ENCODE measurements at regions not wholly inside any gene's neighbourhood (a gene's known extent, or its start where the extent isn't known, plus 50 kb on each side); places are given as distances from the start of the nearest gene placed in this dataset.

DNA sequence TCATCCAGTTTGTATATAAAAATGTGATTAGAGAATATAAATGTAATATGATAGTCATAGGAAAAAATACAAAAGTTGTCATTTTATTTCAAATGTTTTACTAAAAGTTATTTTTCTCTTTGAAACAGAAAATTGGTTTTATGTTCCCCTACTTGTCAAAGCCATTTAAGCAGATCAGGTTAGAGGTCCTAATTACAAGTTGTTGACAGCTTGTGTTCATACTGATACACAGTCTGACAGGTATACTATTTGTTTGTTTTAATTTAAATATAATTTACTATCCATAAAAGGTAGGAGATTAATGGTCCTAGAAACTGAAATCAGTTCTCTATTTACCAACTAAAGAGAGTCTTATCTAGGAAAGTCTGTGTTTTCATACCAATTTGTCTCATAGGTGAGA is 250.4 kb upstream of the TMEM161B start:
- no peak overlapping the region for H3K4me3 ChIP-seq (ENCODE audit: low read length)
- no peaks in the 10 kb centered on the region for H3K9me2 ChIP-seq (replicated peaks; ENCODE audit: insufficient read depth, low read length)
- no peaks in the 10 kb centered on the region for H3K27me3 ChIP-seq (ENCODE audit: low read length)
- H3K4me2 ChIP-seq (ENCODE audit: low read depth, low read length, poor library complexity, severe bottlenecking), result no peak overlapping the region
- no peaks in the 10 kb centered on the region for H3K79me2 ChIP-seq (ENCODE audit: low read length)
- no peaks in the 10 kb centered on the region for H3K36me3 ChIP-seq (ENCODE audit: insufficient read depth, low read length)
- H3K27ac ChIP-seq (ENCODE audit: low read length), result no peak overlapping the region
- H4K20me1 ChIP-seq (ENCODE audit: insufficient read depth, low read depth, low read length), result no peaks in the 10 kb centered on the region
- no peaks in the 10 kb centered on the region for H3K4me1 ChIP-seq (ENCODE audit: low read length)
- H2AFZ ChIP-seq (ENCODE audit: low read length), result no peak overlapping the region
- no peaks in the 10 kb centered on the region for H3K9me3 ChIP-seq (ENCODE audit: low read length)
- no peak overlapping the region for H3K9ac ChIP-seq (ENCODE audit: low read length)
- DNase-seq, result no peak

DNA sequence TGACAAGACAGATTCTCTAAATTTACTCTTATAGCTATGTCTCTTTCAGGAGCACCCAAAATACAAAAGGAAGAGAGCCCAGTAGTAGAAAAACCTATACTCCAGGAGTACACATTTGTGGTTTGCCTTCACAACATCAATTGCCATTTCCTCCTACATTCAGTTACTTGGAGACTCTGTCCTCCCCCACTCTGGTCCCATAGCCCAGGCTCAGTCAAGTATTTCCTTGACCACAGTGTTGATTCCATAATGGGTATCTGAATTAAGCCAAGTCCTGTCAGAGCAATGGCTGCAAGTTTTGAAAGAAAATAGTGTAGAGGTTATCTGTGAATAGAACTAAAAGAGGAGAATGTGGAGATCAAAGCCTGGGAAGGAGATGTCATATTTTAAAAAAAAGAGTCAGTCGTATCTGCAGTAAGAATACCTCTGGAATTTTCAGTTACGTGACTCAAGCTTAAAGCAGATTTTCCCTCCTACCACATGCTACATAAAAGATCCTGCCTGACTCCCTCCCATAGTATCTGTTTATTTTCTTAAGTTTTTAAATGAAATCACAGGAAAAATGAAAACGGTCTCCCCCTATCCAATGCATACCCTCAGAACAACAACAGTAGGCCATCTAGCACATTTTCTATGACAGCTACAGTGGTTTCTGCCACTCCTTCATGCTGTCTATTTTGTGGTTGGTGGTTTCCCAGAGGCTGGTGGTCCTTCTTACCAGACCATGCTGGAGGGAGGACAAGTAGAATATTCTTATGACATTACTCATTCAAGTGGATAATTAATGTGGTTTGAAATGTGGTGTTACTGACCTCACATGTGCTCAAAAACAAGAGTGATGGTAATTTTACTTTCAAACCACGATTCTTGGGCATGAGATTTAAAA is 249.7 kb upstream of the TMEM161B start:
- no peak for DNase-seq
- Histone ChIP-seq H3K4me1 (ENCODE audit: low read length) (no peaks in the 10 kb centered on the region), H3K36me3 (ENCODE audit: insufficient read depth, low read length) (no peaks in the 10 kb centered on the region), H4K20me1 (ENCODE audit: insufficient read depth, low read depth, low read length) (no peaks in the 10 kb centered on the region), H3K79me2 (ENCODE audit: low read length) (no peaks in the 10 kb centered on the region), H3K27me3 (ENCODE audit: low read length) (no peaks in the 10 kb centered on the region), H3K9me3 (ENCODE audit: low read length) (no peaks in the 10 kb centered on the region), H3K9me2 (replicated peaks; ENCODE audit: insufficient read depth, low read length) (no peaks in the 10 kb centered on the region), H3K27ac (ENCODE audit: low read length) (no peak overlapping the region), H2AFZ (ENCODE audit: low read length) (no peak overlapping the region), H3K4me3 (ENCODE audit: low read length) (no peak overlapping the region), H3K4me2 (ENCODE audit: low read depth, low read length, poor library complexity, severe bottlenecking) (no peak overlapping the region), H3K9ac (ENCODE audit: low read length) (no peak overlapping the region)

DNA sequence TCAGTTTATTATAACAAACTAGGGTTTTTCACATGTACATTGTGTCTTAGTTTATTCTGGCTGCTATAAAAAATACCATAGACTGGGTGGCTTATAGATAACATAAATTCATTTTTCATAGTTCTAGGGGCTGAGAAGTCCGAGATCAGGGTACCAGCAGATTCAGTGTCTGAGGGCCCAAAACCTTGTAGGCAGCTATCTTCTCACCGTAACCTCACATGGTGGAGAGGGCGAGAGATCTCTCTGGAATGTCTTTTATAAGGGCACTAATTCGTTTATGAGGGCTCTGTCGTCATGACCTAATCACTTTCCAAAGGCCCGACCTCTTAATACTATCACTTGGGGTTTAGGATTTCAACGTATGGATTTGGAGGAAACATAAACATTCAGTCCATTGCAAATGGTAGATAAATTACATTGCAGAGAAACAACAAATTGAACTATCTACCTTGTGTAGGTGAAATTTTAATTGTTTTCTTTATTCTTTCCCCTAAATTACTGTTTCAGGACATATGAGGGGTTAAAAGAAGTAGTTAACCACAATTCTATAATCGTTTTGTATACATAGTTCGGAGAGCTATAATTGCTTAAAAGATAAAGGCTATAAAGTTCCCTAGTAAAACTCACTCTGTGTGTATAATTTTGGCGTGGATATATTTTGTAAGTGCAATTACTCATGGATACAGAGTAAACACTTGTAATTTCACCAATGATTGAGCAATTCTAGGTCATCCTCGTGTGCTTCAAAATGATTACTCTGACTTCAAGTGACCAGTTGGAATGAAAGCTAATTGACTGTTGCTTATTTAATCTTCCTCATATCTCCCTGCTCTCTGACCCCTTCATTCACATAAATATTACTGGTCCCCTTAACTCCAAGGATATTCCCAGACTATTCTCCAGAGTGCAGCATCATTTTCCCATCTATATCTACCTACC is 247.5 kb upstream of the TMEM161B start:
- H2AFZ ChIP-seq (ENCODE audit: low read length), result no peak overlapping the region
- H3K4me2 ChIP-seq (ENCODE audit: low read depth, low read length, poor library complexity, severe bottlenecking), result no peak overlapping the region

DNA sequence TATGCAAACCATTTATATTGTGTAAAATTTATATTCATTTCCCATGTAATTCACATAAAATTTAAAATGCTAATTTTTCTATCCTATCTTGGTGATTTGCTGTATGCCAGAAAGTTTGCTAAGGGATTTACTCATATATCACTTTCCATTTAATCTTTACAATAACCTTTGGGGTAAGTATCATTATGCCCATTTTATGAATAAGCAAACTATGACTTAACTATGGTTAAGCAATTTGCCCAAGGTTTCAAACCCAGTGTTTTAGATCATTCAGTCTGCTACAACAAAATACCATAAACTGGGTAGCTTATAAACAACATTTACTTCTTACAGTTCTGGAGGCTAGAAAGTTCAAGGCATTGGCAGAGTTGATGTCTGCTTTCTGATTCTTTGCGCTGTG is 246.4 kb upstream of the TMEM161B start:
- no peak for DNase-seq
- no peaks in the 10 kb centered on the region for H3K4me1 ChIP-seq (ENCODE audit: low read length)
- no peak overlapping the region for H3K4me3 ChIP-seq (ENCODE audit: low read length)
- H3K36me3 ChIP-seq (ENCODE audit: insufficient read depth, low read length), result no peaks in the 10 kb centered on the region
- no peak overlapping the region for H3K9ac ChIP-seq (ENCODE audit: low read length)
- H3K9me2 ChIP-seq (replicated peaks; ENCODE audit: insufficient read depth, low read length), result no peaks in the 10 kb centered on the region
- H2AFZ ChIP-seq (ENCODE audit: low read length), result no peak overlapping the region
- H3K4me2 ChIP-seq (ENCODE audit: low read depth, low read length, poor library complexity, severe bottlenecking), result no peak overlapping the region
- H3K27ac ChIP-seq (ENCODE audit: low read length), result no peak overlapping the region
- no peaks in the 10 kb centered on the region for H3K79me2 ChIP-seq (ENCODE audit: low read length)
- H3K27me3 ChIP-seq (ENCODE audit: low read length), result no peaks in the 10 kb centered on the region
- no peaks in the 10 kb centered on the region for H3K9me3 ChIP-seq (ENCODE audit: low read length)
- no peaks in the 10 kb centered on the region for H4K20me1 ChIP-seq (ENCODE audit: insufficient read depth, low read depth, low read length)

More for the DNA sequence above, 247.5 kb upstream of the TMEM161B start:
- Histone ChIP-seq H3K36me3 (ENCODE audit: insufficient read depth, low read length) (no peaks in the 10 kb centered on the region), H3K9me2 (replicated peaks; ENCODE audit: insufficient read depth, low read length) (no peaks in the 10 kb centered on the region), H3K27ac (ENCODE audit: low read length) (no peak overlapping the region), H3K27me3 (ENCODE audit: low read length) (no peaks in the 10 kb centered on the region), H3K4me3 (ENCODE audit: low read length) (no peak overlapping the region), H3K79me2 (ENCODE audit: low read length) (no peaks in the 10 kb centered on the region), H3K4me1 (ENCODE audit: low read length) (no peaks in the 10 kb centered on the region), H4K20me1 (ENCODE audit: insufficient read depth, low read depth, low read length) (no peaks in the 10 kb centered on the region), H3K9ac (ENCODE audit: low read length) (no peak overlapping the region), H3K9me3 (ENCODE audit: low read length) (no peaks in the 10 kb centered on the region)
- DNase-seq, result no peak

DNA sequence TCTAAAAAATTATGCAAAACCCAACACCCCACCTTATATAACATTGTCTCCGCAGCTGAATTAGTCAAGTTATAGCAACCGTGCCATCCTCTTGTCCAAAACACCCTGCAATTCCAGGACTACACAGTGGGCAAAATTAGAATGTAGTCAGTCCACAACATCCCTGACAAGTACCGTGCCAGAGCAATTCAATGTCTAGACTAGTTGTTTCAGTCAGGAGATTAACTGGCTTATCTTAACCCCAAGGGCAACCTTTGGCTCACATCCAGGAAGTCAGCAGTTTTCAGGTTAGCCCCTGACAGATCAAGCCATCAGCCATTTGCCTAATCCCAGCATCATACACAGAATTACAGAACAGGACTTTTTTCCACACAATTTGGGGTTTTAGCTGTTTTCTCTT is 240.8 kb upstream of the TMEM161B start:
- Histone ChIP-seq H3K9ac (ENCODE audit: low read length) (no peak overlapping the region), H3K9me3 (ENCODE audit: low read length) (no peaks in the 10 kb centered on the region), H3K27me3 (ENCODE audit: low read length) (no peaks in the 10 kb centered on the region), H2AFZ (ENCODE audit: low read length) (no peak overlapping the region), H4K20me1 (ENCODE audit: insufficient read depth, low read depth, low read length) (no peaks in the 10 kb centered on the region), H3K27ac (ENCODE audit: low read length) (no peak overlapping the region), H3K4me1 (ENCODE audit: low read length) (no peaks in the 10 kb centered on the region), H3K9me2 (replicated peaks; ENCODE audit: insufficient read depth, low read length) (no peaks in the 10 kb centered on the region), H3K4me2 (ENCODE audit: low read depth, low read length, poor library complexity, severe bottlenecking) (no peak overlapping the region), H3K79me2 (ENCODE audit: low read length) (no peaks in the 10 kb centered on the region), H3K36me3 (ENCODE audit: insufficient read depth, low read length) (no peaks in the 10 kb centered on the region), H3K4me3 (ENCODE audit: low read length) (no peak overlapping the region)
- DNase-seq, result no peak

DNA sequence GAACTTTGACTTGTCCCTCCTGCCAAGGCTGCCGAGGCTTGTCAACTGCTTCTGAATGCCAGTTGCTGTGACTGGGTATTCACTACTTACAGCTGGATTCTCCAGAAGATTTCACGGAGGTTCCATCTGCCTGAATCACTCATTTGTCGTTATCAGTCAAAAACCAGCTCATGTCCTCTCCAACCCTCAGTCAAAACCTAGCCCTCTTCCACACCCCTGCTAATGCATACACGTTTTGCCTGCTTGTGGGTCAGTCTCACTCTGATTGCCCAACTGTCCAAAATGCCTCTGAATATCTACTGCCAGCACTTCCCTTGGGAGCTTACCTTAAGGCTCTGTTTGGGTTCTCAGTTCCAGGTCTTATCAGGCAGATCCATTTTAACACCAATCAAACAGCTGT is 238.6 kb upstream of the TMEM161B start:
- H3K79me2 ChIP-seq (ENCODE audit: low read length), result no peaks in the 10 kb centered on the region
- H3K9ac ChIP-seq (ENCODE audit: low read length), result no peak overlapping the region
- H3K36me3 ChIP-seq (ENCODE audit: insufficient read depth, low read length), result no peaks in the 10 kb centered on the region
- no peak overlapping the region for H3K4me2 ChIP-seq (ENCODE audit: low read depth, low read length, poor library complexity, severe bottlenecking)
- H4K20me1 ChIP-seq (ENCODE audit: insufficient read depth, low read depth, low read length), result no peaks in the 10 kb centered on the region
- no peak overlapping the region for H3K27ac ChIP-seq (ENCODE audit: low read length)
- no peak overlapping the region for H3K4me3 ChIP-seq (ENCODE audit: low read length)
- no peak overlapping the region for H2AFZ ChIP-seq (ENCODE audit: low read length)
- DNase-seq, result no peak
- peaks cover 10% of the 10 kb centered on the region for H3K4me1 ChIP-seq (ENCODE audit: low read length)
- H3K9me3 ChIP-seq (ENCODE audit: low read length), result no peaks in the 10 kb centered on the region
- H3K27me3 ChIP-seq (ENCODE audit: low read length), result no peaks in the 10 kb centered on the region
- H3K9me2 ChIP-seq (replicated peaks; ENCODE audit: insufficient read depth, low read length), result no peaks in the 10 kb centered on the region

DNA sequence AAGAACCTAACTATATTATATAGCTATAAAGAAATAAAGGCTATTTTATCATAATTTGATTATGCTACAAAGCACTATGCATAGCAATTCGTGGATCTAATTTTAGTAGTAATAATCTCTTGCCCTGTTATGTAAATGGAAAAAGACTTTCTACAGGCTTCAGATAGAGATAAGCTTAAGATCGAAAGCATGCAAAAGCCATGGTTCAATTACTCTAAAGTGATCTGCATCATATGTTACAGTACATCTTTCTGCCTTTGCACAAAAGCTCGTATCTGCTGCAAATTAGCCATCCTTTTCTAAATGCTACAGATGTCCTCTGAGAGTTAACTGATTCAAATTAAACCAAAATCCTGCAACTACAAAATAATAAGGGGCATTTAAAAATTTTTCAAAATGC is 234.8 kb upstream of the TMEM161B start:
- H3K9me3 ChIP-seq (ENCODE audit: low read length), result no peaks in the 10 kb centered on the region
- H3K27ac ChIP-seq (ENCODE audit: low read length), result no peak overlapping the region
- H3K4me1 ChIP-seq (ENCODE audit: low read length), result peaks cover 10% of the 10 kb centered on the region
- no peaks in the 10 kb centered on the region for H3K36me3 ChIP-seq (ENCODE audit: insufficient read depth, low read length)
- H3K9ac ChIP-seq (ENCODE audit: low read length), result no peak overlapping the region
- no peaks in the 10 kb centered on the region for H3K79me2 ChIP-seq (ENCODE audit: low read length)
- DNase-seq, result no peak
- no peaks in the 10 kb centered on the region for H4K20me1 ChIP-seq (ENCODE audit: insufficient read depth, low read depth, low read length)
- no peaks in the 10 kb centered on the region for H3K9me2 ChIP-seq (replicated peaks; ENCODE audit: insufficient read depth, low read length)
- no peak overlapping the region for H2AFZ ChIP-seq (ENCODE audit: low read length)
- H3K4me2 ChIP-seq (ENCODE audit: low read depth, low read length, poor library complexity, severe bottlenecking), result no peak overlapping the region
- no peak overlapping the region for H3K4me3 ChIP-seq (ENCODE audit: low read length)
- H3K27me3 ChIP-seq (ENCODE audit: low read length), result no peaks in the 10 kb centered on the region

DNA sequence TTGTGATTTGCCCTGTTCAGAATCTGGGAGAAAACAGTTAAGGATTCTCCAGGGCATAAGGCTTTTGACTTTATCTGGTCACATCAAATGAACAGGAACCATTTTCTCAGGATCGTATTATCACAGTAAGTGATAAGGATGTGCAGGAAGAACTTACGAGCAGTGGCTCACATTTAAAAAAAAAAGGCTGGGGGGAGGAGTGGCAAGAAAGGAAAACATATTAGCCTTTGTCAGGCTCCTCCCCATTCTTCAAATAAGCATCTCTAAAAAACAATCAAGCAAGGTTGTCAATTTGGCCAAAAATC is 234.3 kb upstream of the TMEM161B start:
- Histone ChIP-seq H3K9ac (ENCODE audit: low read length) (peak overlapping the region; percentile 43), H4K20me1 (ENCODE audit: insufficient read depth, low read depth, low read length) (no peaks in the 10 kb centered on the region), H3K4me2 (ENCODE audit: low read depth, low read length, poor library complexity, severe bottlenecking) (peak overlapping the region; percentile 62), H3K27me3 (ENCODE audit: low read length) (no peaks in the 10 kb centered on the region), H3K9me2 (replicated peaks; ENCODE audit: insufficient read depth, low read length) (no peaks in the 10 kb centered on the region), H3K4me3 (ENCODE audit: low read length) (peak overlapping the region; percentile 57), H3K36me3 (ENCODE audit: insufficient read depth, low read length) (no peaks in the 10 kb centered on the region), H3K9me3 (ENCODE audit: low read length) (no peaks in the 10 kb centered on the region), H2AFZ (ENCODE audit: low read length) (peak overlapping the region; percentile 64; the same call in 1 of the 2 replicates), H3K79me2 (ENCODE audit: low read length) (no peaks in the 10 kb centered on the region), H3K4me1 (ENCODE audit: low read length) (peaks cover 10% of the 10 kb centered on the region), H3K27ac (ENCODE audit: low read length) (no peak overlapping the region)
- DNase-seq, result no peak
